ENCODE measurements at regions not wholly inside any gene's neighbourhood (a gene's known extent, or its start where the extent isn't known, plus 50 kb on each side); places are given as distances from the start of the nearest gene placed in this dataset.
A peak's percentile ranks its signal among the peaks of the same experiment; 100 is the strongest.

GRCh38 chr15:31177951-31178350 lies 76.4 kb upstream of the TRPM1 start:
- Histone ChIP-seq H3K9ac (ENCODE audit: low read length) (no peak overlapping the region), H3K9me2 (replicated peaks; ENCODE audit: insufficient read depth, low read length) (no peaks in the 10 kb centered on the region), H3K36me3 (replicated peaks; ENCODE audit: insufficient read depth, low read length) (no peaks in the 10 kb centered on the region), H3K79me2 (ENCODE audit: low read length) (no peaks in the 10 kb centered on the region), H3K4me2 (ENCODE audit: low read depth, low read length) (no peak overlapping the region), H4K20me1 (ENCODE audit: insufficient read depth, low read length) (no peaks in the 10 kb centered on the region), H3K27me3 (replicated peaks; ENCODE audit: insufficient read depth, low read length) (no peaks in the 10 kb centered on the region), H3K9me3 (replicated peaks; ENCODE audit: insufficient read depth, low read length) (no peaks in the 10 kb centered on the region), H2AFZ (ENCODE audit: low read length) (no peak overlapping the region), H3K4me3 (ENCODE audit: low read length) (no peak overlapping the region), H3K27ac (ENCODE audit: low read length) (no peak overlapping the region), H3K4me1 (ENCODE audit: low read length) (no peaks in the 10 kb centered on the region), H3F3A (ENCODE audit: insufficient read depth, low read length) (no peaks in the 10 kb centered on the region)
- DNase-seq = no peak
- TF ChIP-seq CTCF (IDR thresholded peaks at IDR 0.05; ENCODE audit: low read length) (no peak), EZH2 (optimal IDR thresholded peaks at IDR 0.05; ENCODE audit: low read depth, low read length) (no peak), EZH2phosphoT487 (IDR thresholded peaks at IDR 0.05; ENCODE audit: low read length) (no peak)

- Histone ChIP-seq H2AFZ (ENCODE audit: low read length) (no peak overlapping the region), H3K9me3 (replicated peaks; ENCODE audit: insufficient read depth, low read length) (no peaks in the 10 kb centered on the region), H3K4me3 (ENCODE audit: low read length) (no peak overlapping the region), H3K27ac (ENCODE audit: low read length) (no peak overlapping the region), H3K79me2 (ENCODE audit: low read length) (no peaks in the 10 kb centered on the region), H4K20me1 (ENCODE audit: insufficient read depth, low read length) (no peaks in the 10 kb centered on the region), H3K27me3 (replicated peaks; ENCODE audit: insufficient read depth, low read length) (no peaks in the 10 kb centered on the region), H3K4me1 (ENCODE audit: low read length) (no peaks in the 10 kb centered on the region), H3K4me2 (ENCODE audit: low read depth, low read length) (no peak overlapping the region), H3K9ac (ENCODE audit: low read length) (no peak overlapping the region), H3K9me2 (replicated peaks; ENCODE audit: insufficient read depth, low read length) (no peaks in the 10 kb centered on the region), H3F3A (ENCODE audit: insufficient read depth, low read length) (no peaks in the 10 kb centered on the region), H3K36me3 (replicated peaks; ENCODE audit: insufficient read depth, low read length) (no peaks in the 10 kb centered on the region)
- no peak for DNase-seq
- TF ChIP-seq CTCF (IDR thresholded peaks at IDR 0.05; ENCODE audit: low read length) (no peak), EZH2phosphoT487 (IDR thresholded peaks at IDR 0.05; ENCODE audit: low read length) (no peak), EZH2 (optimal IDR thresholded peaks at IDR 0.05; ENCODE audit: low read depth, low read length) (no peak)
These were observed 77.2 kb upstream of the TRPM1 start for GRCh38 chr15:31178705-31179104.

- DNase-seq = no peak
- Histone ChIP-seq H3K79me2 (ENCODE audit: low read length) (no peaks in the 10 kb centered on the region), H4K20me1 (ENCODE audit: insufficient read depth, low read length) (no peaks in the 10 kb centered on the region), H3K27ac (ENCODE audit: low read length) (no peak overlapping the region), H3K27me3 (replicated peaks; ENCODE audit: insufficient read depth, low read length) (no peaks in the 10 kb centered on the region), H3K4me3 (ENCODE audit: low read length) (no peak overlapping the region), H3K9ac (ENCODE audit: low read length) (no peak overlapping the region), H3K4me1 (ENCODE audit: low read length) (no peaks in the 10 kb centered on the region), H3F3A (ENCODE audit: insufficient read depth, low read length) (no peaks in the 10 kb centered on the region), H2AFZ (ENCODE audit: low read length) (no peak overlapping the region), H3K4me2 (ENCODE audit: low read depth, low read length) (no peak overlapping the region), H3K9me3 (replicated peaks; ENCODE audit: insufficient read depth, low read length) (no peaks in the 10 kb centered on the region), H3K9me2 (replicated peaks; ENCODE audit: insufficient read depth, low read length) (no peaks in the 10 kb centered on the region), H3K36me3 (replicated peaks; ENCODE audit: insufficient read depth, low read length) (no peaks in the 10 kb centered on the region)
- TF ChIP-seq EZH2phosphoT487 (IDR thresholded peaks at IDR 0.05; ENCODE audit: low read length) (no peak), EZH2 (optimal IDR thresholded peaks at IDR 0.05; ENCODE audit: low read depth, low read length) (no peak), CTCF (IDR thresholded peaks at IDR 0.05; ENCODE audit: low read length) (peak; percentile 7; the same call in 1 of the 2 replicates)
These were observed 78.2 kb upstream of the TRPM1 start for GRCh38 chr15:31179693-31180092.

Data from MM.1S (cell line).